Muscle of back (tissue), 3 donors: ENCODE measurements at regions not wholly inside any gene's neighbourhood (a gene's known extent, or its start where the extent isn't known, plus 50 kb on each side); places are given as distances from the start of the nearest gene placed in this dataset.
"Not testable (repeated sequence)": the region's sequence is repeated elsewhere in the genome, so short reads cannot be mapped to it uniquely, and the experiment has no call there.

Experiments
- DNase-seq, 3 donors: peaks; one replicate each; pipeline versions ENCODE4 v3.0.0 to v3.0.0-alpha.2; 2013

GRCh38 chr10:119996944-119997343 lies 104.4 kb downstream of the SEC23IP start:
- DNase-seq: no peak

DNA sequence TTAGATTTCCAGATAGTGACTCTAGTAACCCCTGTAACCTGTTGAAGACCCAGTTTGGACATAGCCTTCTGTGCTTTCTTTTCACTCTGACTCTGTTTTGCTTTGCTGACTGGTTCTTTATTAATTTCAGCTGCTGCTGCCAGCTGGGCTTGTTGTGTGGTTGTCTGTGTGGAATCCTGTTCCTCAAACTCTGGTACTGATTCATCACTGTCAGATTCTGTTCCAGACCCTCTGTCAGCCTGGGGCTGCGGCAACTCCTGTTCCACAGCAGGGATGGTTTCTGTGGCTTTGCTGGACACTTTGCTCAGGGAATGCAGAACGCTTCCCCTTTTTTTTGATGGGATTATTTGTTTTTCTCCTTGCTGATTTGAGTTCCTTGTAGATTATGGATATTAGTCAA lies 104.9 kb downstream of the SEC23IP start:
- DNase-seq: no peak

DNA sequence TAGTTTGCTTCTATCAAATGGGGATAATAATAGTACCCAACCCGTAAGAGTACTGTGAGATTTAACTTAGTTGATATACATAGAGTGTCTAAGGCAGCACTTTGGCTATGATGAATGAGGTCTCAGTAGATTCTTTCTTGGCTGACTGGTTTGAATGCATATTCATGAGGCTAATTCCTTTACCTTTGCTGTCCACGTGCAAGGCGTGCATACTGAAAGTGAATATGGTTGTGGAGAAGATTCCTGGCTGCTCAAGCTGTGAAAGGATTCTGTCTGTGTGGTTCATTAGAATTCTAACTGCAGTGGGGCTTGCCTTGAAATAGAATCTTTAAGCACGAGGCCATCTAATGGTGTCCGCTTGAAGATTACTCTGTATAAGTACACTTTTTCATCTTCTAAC lies 110.3 kb downstream of the SEC23IP start:
- no peak for DNase-seq

GRCh38 chr10:120005207-120006201 lies 113.0 kb downstream of the SEC23IP start:
- no peak for DNase-seq

DNA sequence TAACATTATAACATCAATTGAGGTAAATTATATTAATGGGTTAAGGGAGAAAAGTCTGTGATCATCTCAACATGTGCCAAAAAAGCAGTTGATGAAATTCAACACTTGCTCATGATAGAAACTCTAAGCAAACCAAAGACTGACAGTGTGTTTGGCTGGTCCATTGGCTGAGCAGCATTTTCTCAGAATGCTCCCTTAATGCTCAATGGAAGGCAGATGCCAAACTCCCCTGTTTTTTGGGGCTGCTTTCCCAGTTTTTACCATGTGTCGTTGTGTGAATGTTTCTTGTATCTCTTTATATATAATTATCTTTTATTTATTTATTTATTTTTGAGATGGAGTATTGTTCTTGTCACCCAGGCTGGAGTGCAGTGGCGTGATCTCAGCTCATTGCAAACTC lies 114.7 kb downstream of the SEC23IP start:
- no peak for DNase-seq

DNA sequence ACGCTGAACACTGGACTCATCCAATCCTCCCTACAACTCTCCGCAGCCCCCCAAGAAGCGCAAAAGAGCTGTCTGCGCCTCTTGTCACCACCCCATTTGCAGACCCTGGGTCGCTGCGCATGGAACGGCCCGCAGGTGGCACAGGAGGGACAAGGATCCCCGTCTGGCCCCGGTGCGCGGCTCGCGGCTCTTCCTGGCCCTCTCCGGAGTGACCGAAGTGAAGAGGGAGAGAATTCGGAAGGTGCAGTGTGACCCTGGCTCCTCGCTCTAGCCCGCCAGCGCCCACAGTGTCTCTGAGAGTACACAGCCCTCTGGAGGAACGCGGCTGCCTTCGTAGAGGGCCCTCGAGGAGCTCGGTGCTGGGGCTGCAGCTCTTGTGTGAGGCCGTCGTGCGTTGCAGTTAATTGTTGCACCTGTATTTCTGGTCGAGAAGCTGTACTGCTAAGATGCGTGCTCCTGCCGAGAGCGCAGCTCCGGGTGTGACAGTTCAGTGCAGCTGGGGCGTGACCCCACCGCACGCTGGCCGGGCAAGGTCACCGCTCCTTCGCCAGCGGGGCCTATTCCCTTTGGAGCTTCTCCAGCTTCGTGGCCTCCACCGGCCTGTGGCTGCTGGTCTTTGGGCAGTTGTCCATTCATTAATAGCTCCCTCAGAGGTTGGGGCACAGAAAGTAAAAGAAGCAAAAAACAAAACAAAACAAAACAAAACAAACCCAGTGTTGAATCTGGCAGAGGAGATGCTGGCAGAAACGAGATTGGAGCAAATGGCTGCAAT lies 119.0 kb downstream of the SEC23IP start:
- DNase-seq: peak in 2 of 3 donors; percentile 1 to 25

GRCh38 chr10:120012131-120012400 lies 119.5 kb downstream of the SEC23IP start:
- DNase-seq: no peak

DNA sequence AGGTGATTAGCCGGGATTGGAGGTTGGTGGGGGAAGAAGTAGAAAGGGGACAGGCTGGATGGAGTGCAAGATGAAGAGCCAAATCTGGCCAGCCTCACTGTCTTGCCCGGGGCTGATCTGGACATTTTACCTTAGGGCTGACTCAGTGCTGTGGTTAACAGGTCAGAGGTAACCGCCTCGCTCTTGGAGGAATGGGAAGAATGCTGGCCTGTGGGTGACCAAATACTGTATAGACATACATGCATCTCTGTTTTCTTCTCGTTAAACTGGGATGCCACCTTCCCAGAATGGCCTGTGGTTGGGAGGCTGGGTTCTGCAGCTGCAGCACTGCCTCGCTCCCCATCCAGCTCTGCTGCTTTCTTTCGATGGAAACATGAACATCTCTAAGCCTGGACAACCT lies 120.0 kb downstream of the SEC23IP start:
- DNase-seq: no peak

DNA sequence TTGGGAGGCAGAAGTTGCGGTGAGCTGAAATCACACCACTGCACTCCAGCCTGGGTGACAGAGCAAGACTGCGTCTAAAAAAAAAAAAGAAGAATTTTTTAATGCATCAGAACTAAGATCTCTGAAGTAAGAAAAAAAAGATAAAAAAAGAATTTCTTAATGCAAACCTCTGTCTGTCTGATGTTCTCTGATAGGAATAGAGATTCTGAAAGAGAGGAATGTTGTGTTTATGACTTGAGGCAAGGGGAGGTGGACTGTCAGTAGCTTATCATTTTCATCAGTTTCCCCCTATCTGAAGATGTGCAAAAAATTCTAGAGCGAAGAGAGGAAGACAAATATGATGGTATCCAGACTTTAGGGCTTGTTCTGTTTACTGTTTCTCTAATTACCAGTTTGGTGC lies 121.5 kb downstream of the SEC23IP start:
- no peak for DNase-seq

DNA sequence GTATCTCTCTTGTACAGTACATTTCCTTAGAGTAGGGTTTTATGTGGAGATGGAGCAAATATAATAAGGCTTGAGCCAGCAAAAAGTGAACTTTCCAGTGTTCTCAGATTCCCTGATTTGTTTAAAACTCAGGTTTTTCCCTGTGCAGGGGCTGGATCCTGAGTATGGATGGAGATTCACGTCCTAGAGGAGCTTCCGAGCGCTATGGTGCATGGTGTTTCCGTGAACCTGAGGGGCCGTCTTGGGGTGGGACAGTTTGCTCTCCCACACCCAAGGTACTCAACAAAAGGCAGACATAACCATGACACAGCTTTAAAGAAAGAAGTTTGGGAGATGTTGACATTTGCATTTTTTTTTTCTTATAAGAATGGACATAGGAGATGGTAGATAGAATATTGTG lies 122.5 kb downstream of the SEC23IP start:
- no peak for DNase-seq

DNA sequence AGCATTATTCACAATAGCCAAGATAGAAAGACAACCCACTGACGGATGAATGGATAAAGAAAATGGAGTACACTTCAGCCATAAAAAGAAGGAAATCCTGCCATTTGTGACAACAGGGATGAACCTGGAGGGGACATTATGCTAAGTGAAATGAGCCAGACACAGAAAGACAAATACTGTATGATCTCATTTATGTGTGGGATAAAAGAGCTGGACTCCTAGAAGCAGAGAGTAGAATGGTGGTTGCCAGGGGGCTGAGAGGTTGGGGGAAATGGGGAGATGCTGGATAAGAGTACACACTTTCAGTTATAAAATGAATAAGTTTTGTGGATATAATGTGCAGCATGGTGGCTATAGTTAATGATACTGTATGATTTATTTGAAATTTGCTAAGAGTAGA lies 124.4 kb downstream of the SEC23IP start:
- no peak for DNase-seq

GRCh38 chr10:120017733-120018417 lies 125.3 kb downstream of the SEC23IP start:
- DNase-seq: no peak

GRCh38 chr10:120018695-120019094 lies 126.2 kb downstream of the SEC23IP start:
- no peak for DNase-seq

DNA sequence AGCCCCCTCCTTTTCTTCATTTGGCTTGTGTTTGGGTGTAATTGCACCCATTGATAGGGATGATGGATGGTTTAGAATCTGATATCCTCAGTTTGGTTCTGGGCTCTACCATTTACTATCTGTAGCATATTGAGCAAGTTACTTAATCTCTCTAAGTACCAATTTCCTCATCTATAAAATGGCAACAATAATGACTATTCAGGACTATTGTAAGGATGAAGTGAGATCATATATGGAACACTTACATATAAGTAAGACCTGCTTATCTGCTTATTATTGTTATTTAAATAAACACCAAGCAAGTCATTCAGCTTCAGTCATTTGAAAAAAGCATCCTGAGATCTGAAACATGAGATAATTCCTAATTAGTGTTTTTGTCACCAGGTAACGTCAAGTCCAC lies 127.0 kb downstream of the SEC23IP start:
- no peak for DNase-seq

DNA sequence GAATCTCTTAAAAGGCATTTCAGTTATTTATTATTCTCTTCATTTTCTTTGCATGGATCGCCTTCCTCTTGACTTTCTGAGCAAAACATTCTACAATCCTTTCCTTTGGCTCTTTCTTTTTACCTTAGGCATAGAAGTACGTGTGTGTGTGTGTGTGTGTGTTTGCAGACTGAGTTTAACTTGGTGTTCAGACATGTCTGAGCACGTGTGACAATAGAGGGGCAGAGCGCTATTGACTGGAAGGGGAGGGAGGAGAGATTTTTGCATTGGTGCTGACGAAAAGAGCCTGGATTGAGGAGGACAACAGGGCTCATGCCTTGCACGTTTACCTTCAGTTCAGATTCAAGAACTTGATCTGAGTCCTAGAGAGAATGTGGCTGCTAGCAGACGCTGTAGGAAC lies 129.8 kb downstream of the SEC23IP start:
- no peak for DNase-seq

- DNase-seq: no peak
Measured at GRCh38 chr10:120034236-120034635, 141.7 kb downstream of the SEC23IP start.

- DNase-seq: no peak
Measured at GRCh38 chr10:120039046-120039445, 146.5 kb downstream of the SEC23IP start.

GRCh38 chr10:120039826-120040225 lies 147.3 kb downstream of the SEC23IP start:
- DNase-seq: no peak

DNA sequence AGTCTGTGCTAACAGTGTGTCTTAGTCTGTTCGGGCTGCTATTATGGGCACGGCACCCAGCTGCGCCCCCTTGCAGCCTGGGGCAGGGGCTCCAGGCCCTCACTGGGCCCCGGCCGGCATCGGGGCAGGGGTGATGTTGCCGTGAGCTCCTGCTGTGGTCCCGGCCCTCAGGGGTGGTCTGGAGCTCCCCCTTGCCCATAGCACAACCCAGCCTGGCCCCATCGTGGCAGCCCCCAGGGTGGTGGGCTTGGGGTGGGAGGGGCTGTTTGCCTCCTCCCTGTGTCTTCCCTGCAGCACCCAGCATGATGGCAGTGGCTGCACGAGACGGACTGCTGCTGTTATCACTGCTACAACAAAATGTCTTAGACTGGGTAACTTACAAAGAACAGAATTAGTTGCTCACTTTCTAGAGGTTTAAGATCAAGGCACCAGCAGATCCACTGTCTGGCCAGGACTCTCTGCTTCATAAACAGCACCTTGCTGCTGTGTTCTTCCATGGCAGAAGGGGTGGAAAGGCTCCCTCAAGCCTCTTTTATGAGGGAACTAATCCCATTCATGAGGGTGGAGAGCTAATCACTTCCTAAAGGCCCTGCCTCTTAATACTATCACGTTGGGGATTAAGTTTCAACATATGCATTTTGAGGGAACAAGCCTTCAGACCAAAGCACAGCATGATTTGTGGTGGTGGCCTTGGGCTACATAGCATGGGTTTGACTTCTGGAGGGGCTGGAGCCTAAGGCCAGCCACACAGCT lies 149.5 kb downstream of the SEC23IP start:
- no peak for DNase-seq

GRCh38 chr10:120042705-120043104 lies 150.2 kb downstream of the SEC23IP start:
- DNase-seq: no peak

GRCh38 chr10:120047373-120047772 lies 154.8 kb downstream of the SEC23IP start:
- DNase-seq: not testable (repeated sequence)

- DNase-seq: no peak
Measured at GRCh38 chr10:120047926-120048325, 155.4 kb downstream of the SEC23IP start.
